ENCODE measurements at regions not wholly inside any gene's neighbourhood (a gene's known extent, or its start where the extent isn't known, plus 50 kb on each side); places are given as distances from the start of the nearest gene placed in this dataset.

DNA sequence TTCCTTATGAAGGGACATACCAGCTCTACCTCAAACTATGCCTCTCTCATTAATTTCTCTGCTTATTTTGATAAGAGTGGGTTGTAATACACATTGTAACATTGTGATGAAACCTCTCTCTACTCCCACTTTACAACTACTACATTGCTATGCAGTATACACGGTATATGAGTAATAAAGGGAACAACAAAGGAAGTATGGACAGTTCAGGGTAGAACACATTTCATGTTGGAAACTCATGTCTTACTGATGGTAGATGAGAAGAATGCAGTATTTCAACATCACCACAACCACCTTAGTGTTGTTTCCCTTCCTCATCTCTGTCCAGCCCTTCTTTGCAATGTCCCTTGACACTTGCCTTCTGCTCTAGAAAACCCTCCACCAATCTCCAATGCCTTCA lies 515.9 kb upstream of the CELF4 start:
- DNase-seq (ENCODE audit: low spot score): no peak

DNA sequence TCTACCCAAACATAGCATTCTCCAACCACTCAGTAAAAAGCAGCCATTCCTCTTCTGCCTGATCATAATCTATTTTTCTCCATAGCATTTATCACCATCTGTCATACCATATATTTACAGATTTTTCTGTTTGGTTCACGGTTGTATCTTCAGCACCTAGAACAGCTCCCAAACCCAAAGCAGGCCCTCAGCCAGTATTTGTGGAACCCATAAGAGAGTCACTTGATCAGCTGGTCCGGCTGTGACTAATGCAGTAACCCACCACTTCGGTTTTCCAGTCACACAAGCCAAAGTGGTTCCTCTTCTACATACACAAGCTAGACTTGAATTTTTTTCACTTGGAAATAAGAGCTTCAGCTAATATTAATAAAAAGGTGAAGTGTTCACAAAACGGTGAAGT lies 511.6 kb upstream of the CELF4 start:
- DNase-seq (ENCODE audit: low spot score): no peak

DNA sequence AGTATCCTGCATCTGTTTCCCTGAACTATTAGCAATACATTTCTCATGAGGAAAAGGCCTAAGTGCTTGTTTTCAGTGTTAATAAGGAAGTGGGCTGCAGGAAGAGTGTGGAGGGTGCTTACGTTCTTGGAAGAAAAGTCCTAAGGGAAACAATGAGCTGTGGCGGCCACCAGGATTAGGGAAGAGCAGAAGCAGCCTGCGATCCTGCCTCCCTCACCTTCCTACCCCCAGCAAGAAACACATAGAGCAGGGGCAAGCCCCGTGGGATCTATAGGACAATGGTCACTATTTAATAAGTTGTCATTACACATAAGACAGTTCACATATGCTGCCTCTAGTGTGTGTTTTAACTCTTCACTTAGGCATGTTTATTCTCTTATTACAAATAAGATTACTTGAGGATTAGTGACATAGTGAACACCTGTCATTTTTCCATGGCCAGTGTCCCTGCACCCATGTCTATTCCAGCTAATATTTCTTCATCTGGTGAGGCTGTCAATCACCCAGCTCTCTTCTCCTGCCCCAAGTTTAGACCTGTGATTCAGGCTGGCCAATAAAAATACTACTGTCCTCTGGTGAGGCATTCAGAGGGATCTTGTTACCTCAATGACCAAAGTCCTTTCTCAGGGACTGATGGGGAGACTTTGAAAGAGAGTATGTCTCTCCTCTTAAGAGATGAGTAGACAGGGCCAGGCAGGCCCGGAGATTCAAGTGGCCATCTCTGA lies 510.9 kb upstream of the CELF4 start:
- no peak for DNase-seq (ENCODE audit: low spot score)

DNA sequence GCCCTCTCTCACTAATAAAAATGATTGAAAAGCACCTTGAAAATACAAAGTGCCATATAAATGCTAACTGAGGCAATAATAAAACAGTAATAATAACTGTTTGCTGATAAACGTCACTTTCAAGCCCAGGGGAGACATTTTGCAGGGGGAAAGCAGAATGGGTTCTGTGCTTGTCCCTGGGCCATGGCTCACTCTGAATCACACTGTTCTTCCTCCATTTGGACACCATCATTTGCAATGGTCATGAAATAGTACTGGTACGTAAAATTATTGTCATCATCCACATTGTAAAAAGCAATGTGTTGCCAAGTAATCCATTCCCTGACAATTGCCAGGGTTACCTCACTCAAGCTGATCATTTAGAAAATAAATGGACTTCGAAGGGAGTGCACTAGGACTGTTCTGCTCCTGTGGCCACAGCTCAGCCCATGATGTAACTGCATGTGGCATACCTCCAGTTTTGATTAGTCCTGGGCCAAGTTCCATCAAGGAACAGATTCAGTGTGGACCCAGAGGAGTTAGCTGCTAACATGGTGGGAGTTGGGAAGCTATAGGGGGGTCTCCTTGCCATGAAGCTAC lies 508.8 kb upstream of the CELF4 start:
- no peak for DNase-seq (ENCODE audit: low spot score)

DNA sequence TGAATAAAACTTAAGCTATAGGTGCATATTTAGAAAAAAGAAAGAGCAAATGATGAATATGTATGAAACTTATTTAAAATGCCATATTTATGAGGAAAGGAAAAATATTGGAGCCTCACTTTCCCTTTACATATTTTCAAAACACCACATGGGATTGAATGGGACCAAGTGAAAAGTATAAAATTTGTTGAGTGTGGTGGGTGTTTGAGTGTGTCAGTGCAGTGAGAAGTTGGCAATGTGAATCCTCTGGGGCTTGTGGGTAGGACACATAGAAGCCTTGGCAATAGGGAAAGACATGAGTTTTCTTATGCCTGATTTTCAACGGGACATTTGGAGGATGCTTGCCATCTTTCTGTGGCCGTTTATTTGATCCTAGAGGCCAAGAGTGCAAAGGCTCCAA lies 502.2 kb upstream of the CELF4 start:
- no peak for DNase-seq (ENCODE audit: low spot score)

- DNase-seq (ENCODE audit: low spot score): no peak
Observed at GRCh38 chr18:38067086-38067485, 501.5 kb upstream of the CELF4 start.

DNA sequence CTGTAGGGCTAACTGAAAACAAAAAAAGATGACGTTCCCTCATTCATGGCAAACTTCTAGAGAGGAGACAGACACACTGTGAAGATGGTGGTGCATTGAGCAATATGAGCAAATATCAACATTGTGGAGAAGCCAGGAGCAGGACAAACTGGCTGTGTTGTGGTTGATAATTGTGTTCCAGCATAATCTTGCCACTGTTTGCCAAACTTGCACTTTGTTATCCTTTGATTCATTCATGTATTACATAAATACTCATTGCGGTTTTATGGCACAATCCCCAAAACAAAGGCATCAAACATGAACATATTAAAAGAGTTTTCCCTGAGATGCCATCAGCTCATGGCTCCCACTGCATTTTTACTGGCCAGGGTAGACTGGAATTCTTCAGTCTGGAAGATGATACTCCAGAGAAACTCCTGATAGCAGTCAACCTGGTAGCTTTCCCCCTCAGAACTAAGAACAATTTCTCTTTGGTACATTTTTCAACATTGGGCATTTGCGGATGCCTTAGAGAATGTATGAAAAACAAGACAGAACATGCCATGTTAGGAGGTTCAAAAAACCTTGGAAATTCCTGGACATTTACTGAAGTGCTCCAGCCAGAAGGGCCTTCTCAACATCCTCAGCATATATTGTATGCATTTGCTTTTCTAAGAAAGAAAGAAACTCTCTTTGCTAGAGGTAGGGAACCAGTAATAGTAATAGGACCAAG lies 487.4 kb upstream of the CELF4 start:
- DNase-seq (ENCODE audit: low spot score): no peak

DNA sequence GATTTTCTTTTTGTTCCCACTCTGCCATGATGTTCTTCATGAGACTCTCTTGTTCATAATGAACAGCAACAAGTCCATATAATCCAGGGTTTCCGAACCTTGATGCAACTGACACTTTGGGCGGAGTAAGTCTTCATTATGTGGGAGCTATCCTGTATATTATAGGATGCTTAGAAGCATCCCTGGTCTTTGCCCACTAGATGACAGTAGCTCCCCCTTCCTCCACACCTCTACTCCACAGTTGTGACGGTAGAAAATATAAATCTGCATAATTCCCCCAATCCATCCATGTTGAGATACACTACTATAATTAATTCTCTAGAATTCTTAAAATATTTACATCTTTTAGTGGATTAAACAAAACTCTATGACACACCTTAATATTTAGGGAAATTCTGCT lies 482.2 kb upstream of the CELF4 start:
- no peak for DNase-seq (ENCODE audit: low spot score)

DNA sequence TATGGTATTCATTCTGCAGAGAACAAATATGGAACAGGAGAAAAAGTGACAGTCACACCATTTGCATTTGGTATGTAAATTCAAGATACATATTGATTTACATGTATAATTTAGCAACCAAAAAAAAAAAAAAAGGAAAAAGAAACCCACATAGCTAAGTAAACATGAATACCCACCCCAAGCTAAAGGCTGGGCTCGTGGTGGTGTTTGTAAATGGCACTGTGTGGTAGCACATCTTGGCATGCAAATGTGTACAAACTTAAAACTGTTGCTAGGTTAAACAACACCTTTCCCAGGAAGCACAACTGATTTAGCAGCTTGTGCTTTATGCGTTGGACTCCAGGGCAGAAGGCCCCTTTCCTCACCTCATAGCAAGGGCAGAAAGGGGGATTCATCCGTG lies 481.1 kb upstream of the CELF4 start:
- DNase-seq (ENCODE audit: low spot score): no peak

DNA sequence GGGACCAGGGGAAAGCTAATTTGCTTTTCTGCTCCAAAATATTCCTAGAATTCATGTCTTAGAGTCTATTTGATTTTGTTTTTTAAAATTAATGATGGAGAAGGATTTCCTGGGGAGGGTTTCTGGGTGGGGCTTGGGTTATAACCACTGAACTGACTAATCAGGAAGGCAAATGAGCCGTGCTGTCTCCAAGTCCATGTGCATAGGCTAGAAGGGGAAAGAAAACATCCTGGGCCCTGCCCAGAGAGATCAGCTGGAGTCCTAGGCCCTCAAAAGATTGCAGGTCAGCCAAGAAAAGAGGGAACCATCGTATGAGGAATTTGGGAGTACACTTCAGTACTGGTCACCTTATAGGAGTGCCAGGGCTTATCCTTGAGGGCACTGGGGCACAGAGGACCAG lies 480.2 kb upstream of the CELF4 start:
- no peak for DNase-seq (ENCODE audit: low spot score)

DNA sequence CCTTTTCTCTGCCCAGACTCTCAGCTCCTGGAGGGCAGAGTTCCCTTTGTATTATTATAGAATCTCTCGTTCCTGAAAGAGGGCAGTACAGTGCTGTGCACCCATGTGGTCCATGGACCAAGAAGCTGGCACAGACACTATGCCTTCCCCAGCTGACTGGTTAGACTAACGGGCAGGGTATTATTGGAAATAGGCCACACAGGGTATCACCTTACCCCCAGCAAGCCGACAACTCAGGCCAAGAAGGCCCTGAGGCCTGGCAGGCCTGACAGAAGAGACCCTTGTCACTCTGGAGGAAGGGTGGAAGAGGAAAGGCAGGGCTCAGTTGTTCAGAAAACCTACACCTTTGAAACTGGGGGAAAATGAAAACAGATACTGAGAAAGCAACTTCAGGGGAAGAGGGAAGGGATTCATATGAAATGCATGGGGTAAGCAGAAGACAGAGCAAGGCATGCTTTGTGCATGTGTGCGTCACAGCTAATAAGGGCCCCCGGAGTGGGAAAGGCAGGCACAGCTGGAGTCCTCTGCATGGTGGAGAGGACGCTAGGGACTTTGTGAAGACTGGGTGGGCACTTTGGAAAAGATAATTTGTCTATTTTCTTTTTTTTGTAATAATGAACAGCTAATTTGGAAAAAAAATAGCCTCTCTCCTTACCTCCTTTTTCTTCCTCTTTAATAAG lies 476.8 kb upstream of the CELF4 start:
- no peak for DNase-seq (ENCODE audit: low spot score)

DNA sequence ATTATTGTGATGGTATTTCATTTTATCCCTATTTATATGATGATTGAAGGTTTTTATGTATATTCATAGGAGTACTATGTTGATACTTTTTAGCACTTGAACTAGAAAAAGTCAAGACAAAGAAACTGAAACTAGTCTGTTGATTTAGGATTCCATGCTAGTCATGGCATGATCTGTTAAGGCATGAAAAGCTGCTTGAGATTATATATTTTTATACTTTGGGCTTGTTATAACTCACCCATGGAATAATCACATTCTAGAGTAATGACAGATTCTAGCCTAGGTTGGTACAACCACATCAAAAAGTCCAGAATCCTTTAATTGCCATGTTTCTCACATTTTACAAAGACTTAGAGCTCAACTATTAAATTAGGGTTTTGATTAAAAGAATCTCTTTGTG lies 472.6 kb upstream of the CELF4 start:
- DNase-seq (ENCODE audit: low spot score): no peak

- no peak for DNase-seq (ENCODE audit: low spot score)
Observed at GRCh38 chr18:38035193-38035592, 469.6 kb upstream of the CELF4 start.

GRCh38 chr18:38033282-38033681 lies 467.7 kb upstream of the CELF4 start:
- no peak for DNase-seq (ENCODE audit: low spot score)

- no peak for DNase-seq (ENCODE audit: low spot score)
Observed at GRCh38 chr18:38032516-38032915, 466.9 kb upstream of the CELF4 start.

DNA sequence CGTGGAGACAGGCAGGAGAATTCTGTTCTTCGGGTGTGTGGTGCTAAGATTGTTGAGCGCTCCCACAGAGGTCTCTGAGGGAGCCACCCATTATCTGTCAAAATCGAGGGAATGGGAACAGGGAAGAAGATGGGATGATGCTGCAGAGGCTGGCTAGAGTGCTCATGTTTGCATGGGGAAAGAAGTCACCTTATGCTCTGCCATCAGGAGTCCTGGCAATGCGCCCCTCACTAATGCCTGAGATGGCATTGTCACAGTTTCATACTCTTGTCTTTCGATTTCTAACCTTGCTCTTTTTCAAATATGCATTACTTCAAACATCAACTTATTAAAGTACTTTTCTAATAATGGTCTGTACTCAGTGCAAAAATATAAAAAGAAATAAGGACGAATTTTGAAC lies 463.3 kb upstream of the CELF4 start:
- no peak for DNase-seq (ENCODE audit: low spot score)

GRCh38 chr18:38025433-38026038 lies 459.9 kb upstream of the CELF4 start:
- DNase-seq (ENCODE audit: low spot score): no peak

DNA sequence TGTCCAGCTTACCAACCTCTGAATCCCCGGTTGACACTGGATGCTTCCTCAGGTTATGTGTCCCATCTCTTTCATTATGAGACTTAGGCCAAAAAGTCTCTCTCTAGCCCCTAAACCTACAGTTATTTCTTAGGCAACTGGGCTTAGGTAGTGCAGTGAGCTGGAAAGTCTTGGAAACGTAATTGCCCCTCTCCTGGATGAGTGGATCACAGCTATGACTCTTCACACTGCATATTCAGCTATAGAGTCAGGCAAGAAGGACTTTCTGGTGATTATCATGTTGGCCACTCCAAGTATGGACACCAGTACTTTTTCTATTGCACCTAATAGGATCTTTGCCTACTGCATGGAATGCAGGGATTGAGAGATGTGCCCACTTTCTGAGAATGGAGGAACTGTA lies 458.3 kb upstream of the CELF4 start:
- DNase-seq (ENCODE audit: low spot score): no peak

- DNase-seq (ENCODE audit: low spot score): no peak
Observed at GRCh38 chr18:38022234-38022633, 456.6 kb upstream of the CELF4 start.

DNA sequence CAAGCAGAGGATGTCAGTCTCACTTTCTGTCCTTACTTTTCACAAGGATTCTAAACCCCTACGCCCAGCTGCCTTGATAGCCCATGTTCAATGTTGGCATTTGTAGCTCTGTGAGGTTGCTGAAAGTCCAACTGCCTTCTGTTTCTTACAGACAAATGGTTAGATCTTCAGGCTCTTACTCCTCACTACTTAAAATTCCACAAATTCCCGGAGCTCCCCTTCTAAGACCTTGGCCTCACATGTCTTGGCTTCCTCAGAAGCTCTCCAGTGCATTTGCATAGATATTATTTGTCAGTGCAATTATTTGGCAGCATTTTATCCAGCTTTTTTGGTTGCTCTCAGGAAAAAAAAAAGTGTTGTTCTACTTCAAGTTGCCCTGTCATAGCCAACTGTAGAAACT lies 453.7 kb upstream of the CELF4 start:
- DNase-seq (ENCODE audit: low spot score): no peak

GRCh38 chr18:38010971-38011857 lies 445.6 kb upstream of the CELF4 start:
- DNase-seq (ENCODE audit: low spot score): no peak

DNA sequence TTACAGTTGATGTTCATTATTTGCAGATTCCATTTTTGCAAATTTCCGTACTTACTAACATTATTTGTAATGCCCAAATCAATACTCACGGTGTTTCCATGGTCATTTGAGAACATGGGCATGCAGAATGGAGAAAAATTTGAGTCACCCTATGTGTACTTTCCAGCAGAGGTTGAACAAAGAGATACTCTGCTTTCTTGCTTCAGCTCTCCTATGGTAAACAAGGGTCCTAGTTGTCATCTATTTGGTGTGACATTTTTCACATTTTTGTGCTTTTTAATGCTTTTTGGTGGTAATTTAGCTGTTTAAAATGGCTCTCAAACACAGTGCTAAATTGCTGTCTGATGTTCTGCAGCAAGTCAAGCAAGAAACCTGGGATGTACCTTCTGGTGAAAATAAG lies 444.4 kb upstream of the CELF4 start:
- no peak for DNase-seq (ENCODE audit: low spot score)

All from CD4-positive, alpha-beta T cell treated with Interleukin-15 for 4 hours (primary cell).